ENCODE measurements at regions not wholly inside any gene's neighbourhood (a gene's known extent, or its start where the extent isn't known, plus 50 kb on each side); places are given as distances from the start of the nearest gene placed in this dataset.

DNA sequence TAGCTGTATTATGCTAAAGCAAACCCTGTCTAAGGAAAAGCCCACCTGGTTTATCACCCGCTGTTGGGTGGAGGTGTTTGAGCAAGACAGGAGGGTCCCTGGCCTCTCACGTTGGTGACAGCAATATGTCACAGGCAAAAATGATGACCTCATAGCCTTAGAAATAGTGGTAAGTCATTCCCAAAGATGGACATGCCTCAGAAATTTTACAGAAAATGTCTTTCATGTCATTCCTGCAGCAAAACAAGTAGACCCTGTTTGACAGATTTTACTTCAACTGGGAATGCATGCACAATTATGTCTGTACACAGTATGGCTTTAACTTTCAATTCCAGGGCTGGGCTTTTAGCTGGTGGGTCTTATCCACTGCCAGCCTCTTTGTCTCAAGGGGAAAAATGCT is 362.3 kb upstream of the C2CD4B start (continued):
- TF ChIP-seq, protein P1, sequence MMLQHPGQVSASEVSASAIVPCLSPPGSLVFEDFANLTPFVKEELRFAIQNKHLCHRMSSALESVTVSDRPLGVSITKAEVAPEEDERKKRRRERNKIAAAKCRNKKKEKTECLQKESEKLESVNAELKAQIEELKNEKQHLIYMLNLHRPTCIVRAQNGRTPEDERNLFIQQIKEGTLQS (CRISPR knock-in tag; conservative IDR thresholded peaks at IDR 0.05): no peak
- TF ChIP-seq ZNF121 (CRISPR knock-in tag; IDR thresholded peaks at IDR 0.05) (no peak), ZNF671 (CRISPR knock-in tag; IDR thresholded peaks at IDR 0.05) (no peak), NFYB (CRISPR knock-in tag; conservative IDR thresholded peaks at IDR 0.05; ENCODE audit: low read depth) (no peak), ZNF232 (CRISPR knock-in tag; IDR thresholded peaks at IDR 0.05) (no peak), JAZF1 (CRISPR knock-in tag; IDR thresholded peaks at IDR 0.05) (no peak), NR2C2 (CRISPR knock-in tag; IDR thresholded peaks at IDR 0.05) (no peak), ZNF281 (CRISPR knock-in tag; IDR thresholded peaks at IDR 0.05) (no peak)
- TF ChIP-seq, protein P2, sequence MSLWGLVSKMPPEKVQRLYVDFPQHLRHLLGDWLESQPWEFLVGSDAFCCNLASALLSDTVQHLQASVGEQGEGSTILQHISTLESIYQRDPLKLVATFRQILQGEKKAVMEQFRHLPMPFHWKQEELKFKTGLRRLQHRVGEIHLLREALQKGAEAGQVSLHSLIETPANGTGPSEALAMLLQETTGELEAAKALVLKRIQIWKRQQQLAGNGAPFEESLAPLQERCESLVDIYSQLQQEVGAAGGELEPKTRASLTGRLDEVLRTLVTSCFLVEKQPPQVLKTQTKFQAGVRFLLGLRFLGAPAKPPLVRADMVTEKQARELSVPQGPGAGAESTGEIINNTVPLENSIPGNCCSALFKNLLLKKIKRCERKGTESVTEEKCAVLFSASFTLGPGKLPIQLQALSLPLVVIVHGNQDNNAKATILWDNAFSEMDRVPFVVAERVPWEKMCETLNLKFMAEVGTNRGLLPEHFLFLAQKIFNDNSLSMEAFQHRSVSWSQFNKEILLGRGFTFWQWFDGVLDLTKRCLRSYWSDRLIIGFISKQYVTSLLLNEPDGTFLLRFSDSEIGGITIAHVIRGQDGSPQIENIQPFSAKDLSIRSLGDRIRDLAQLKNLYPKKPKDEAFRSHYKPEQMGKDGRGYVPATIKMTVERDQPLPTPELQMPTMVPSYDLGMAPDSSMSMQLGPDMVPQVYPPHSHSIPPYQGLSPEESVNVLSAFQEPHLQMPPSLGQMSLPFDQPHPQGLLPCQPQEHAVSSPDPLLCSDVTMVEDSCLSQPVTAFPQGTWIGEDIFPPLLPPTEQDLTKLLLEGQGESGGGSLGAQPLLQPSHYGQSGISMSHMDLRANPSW (CRISPR knock-in tag; conservative IDR thresholded peaks at IDR 0.05; ENCODE audit: low read depth): no peak
- TF ChIP-seq, protein P3, sequence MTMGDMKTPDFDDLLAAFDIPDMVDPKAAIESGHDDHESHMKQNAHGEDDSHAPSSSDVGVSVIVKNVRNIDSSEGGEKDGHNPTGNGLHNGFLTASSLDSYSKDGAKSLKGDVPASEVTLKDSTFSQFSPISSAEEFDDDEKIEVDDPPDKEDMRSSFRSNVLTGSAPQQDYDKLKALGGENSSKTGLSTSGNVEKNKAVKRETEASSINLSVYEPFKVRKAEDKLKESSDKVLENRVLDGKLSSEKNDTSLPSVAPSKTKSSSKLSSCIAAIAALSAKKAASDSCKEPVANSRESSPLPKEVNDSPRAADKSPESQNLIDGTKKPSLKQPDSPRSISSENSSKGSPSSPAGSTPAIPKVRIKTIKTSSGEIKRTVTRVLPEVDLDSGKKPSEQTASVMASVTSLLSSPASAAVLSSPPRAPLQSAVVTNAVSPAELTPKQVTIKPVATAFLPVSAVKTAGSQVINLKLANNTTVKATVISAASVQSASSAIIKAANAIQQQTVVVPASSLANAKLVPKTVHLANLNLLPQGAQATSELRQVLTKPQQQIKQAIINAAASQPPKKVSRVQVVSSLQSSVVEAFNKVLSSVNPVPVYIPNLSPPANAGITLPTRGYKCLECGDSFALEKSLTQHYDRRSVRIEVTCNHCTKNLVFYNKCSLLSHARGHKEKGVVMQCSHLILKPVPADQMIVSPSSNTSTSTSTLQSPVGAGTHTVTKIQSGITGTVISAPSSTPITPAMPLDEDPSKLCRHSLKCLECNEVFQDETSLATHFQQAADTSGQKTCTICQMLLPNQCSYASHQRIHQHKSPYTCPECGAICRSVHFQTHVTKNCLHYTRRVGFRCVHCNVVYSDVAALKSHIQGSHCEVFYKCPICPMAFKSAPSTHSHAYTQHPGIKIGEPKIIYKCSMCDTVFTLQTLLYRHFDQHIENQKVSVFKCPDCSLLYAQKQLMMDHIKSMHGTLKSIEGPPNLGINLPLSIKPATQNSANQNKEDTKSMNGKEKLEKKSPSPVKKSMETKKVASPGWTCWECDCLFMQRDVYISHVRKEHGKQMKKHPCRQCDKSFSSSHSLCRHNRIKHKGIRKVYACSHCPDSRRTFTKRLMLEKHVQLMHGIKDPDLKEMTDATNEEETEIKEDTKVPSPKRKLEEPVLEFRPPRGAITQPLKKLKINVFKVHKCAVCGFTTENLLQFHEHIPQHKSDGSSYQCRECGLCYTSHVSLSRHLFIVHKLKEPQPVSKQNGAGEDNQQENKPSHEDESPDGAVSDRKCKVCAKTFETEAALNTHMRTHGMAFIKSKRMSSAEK (CRISPR knock-in tag; IDR thresholded peaks at IDR 0.05; ENCODE audit: borderline replicate concordance): no peak

- no peaks in the 10 kb centered on the region for H3K27me3 Mint-ChIP-seq (ENCODE audit: low read depth)
- ATAC-seq (peak; percentile 18; the same call in 1 of the 2 replicates), DNase-seq (ENCODE audit: low spot score) (no peak)
- peaks cover 5% of the 10 kb centered on the region for H3K9me3 Mint-ChIP-seq
- CTCF ChIA-PET: interaction anchor here (0.6 to 1.1 kb wide), 5 partner anchors 21 to 137 kb away, joined by 3 to 4 read pairs (median 4); no protein-coding TSS in a partner anchor
- no peaks in the 10 kb centered on the region for H3K36me3 Mint-ChIP-seq
- POLR2A ChIA-PET: interaction anchor here (0.6 kb wide), 1 partner anchor 185 kb away, joined by 3 read pairs; no protein-coding TSS in a partner anchor
- no peak overlapping the region; the same call in 1 of the 2 replicates for H3K27ac Mint-ChIP-seq
- H3K4me1 Mint-ChIP-seq: peaks cover 21% of the 10 kb centered on the region
- no peak overlapping the region for H3K4me3 Mint-ChIP-seq
- no peak for TF ChIP-seq ELF4 (CRISPR knock-in tag; IDR thresholded peaks at IDR 0.05; ENCODE audit: low read depth)
- TF ChIP-seq, protein P4, sequence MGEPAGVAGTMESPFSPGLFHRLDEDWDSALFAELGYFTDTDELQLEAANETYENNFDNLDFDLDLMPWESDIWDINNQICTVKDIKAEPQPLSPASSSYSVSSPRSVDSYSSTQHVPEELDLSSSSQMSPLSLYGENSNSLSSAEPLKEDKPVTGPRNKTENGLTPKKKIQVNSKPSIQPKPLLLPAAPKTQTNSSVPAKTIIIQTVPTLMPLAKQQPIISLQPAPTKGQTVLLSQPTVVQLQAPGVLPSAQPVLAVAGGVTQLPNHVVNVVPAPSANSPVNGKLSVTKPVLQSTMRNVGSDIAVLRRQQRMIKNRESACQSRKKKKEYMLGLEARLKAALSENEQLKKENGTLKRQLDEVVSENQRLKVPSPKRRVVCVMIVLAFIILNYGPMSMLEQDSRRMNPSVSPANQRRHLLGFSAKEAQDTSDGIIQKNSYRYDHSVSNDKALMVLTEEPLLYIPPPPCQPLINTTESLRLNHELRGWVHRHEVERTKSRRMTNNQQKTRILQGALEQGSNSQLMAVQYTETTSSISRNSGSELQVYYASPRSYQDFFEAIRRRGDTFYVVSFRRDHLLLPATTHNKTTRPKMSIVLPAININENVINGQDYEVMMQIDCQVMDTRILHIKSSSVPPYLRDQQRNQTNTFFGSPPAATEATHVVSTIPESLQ (CRISPR knock-in tag; IDR thresholded peaks at IDR 0.05): no peak
- no peak for TF ChIP-seq USF2 (CRISPR knock-in tag; IDR thresholded peaks at IDR 0.05)
- no peak for TF ChIP-seq ZNF423 (CRISPR knock-in tag; IDR thresholded peaks at IDR 0.05)
- no peak for TF ChIP-seq ETV6 (CRISPR knock-in tag; IDR thresholded peaks at IDR 0.05)
- no peak for TF ChIP-seq TEAD1 (CRISPR knock-in tag; IDR thresholded peaks at IDR 0.05)
- TF ChIP-seq ZBTB43 (CRISPR knock-in tag; IDR thresholded peaks at IDR 0.05): no peak
- TF ChIP-seq NFATC4 (CRISPR knock-in tag; IDR thresholded peaks at IDR 0.05): no peak
- TF ChIP-seq, protein P3 (CRISPR knock-in tag; IDR thresholded peaks at IDR 0.05; ENCODE audit: borderline replicate concordance): no peak
These were observed 363.4 kb upstream of the C2CD4B start for GRCh38 chr15:62528505-62528904.
